ENCODE measurements at regions not wholly inside any gene's neighbourhood (a gene's known extent, or its start where the extent isn't known, plus 50 kb on each side); places are given as distances from the start of the nearest gene placed in this dataset.
"Not testable (repeated sequence)": the region's sequence is repeated elsewhere in the genome, so short reads cannot be mapped to it uniquely, and the experiment has no call there.

GRCh38 chr6:81601918-81602317, 150.6 kb downstream of the TENT5A start:
- H3K27ac ChIP-seq (ENCODE audit: low read depth): no peak overlapping the region
- no peak overlapping the region for H3K4me3 ChIP-seq
- no peaks in the 10 kb centered on the region for H3K79me2 ChIP-seq (replicated peaks; ENCODE audit: insufficient read depth)
- no peak for TF ChIP-seq CREB1 (CRISPR knock-in tag; IDR thresholded peaks at IDR 0.05; ENCODE audit: low read depth)
- TF ChIP-seq, protein P1, sequence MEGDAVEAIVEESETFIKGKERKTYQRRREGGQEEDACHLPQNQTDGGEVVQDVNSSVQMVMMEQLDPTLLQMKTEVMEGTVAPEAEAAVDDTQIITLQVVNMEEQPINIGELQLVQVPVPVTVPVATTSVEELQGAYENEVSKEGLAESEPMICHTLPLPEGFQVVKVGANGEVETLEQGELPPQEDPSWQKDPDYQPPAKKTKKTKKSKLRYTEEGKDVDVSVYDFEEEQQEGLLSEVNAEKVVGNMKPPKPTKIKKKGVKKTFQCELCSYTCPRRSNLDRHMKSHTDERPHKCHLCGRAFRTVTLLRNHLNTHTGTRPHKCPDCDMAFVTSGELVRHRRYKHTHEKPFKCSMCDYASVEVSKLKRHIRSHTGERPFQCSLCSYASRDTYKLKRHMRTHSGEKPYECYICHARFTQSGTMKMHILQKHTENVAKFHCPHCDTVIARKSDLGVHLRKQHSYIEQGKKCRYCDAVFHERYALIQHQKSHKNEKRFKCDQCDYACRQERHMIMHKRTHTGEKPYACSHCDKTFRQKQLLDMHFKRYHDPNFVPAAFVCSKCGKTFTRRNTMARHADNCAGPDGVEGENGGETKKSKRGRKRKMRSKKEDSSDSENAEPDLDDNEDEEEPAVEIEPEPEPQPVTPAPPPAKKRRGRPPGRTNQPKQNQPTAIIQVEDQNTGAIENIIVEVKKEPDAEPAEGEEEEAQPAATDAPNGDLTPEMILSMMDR (conservative IDR thresholded peaks at IDR 0.05; ENCODE audit: low read depth in 2 of 2): no peak
- ATAC-seq (no peak), DNase-seq (ENCODE audit: low spot score) (no peak)
- no peaks in the 10 kb centered on the region for H3K27me3 ChIP-seq (ENCODE audit: insufficient read depth)
- Mint-ChIP-seq H3K4me3 (no peak overlapping the region), H3K27ac (no peak overlapping the region), H3K4me1 (peaks cover 3% of the 10 kb centered on the region; the same call in 1 of the 3 replicates), H3K9me3 (no peaks in the 10 kb centered on the region), H3K27me3 (ENCODE audit: insufficient read depth, low read depth, poor library complexity) (no peaks in the 10 kb centered on the region), H3K36me3 (ENCODE audit: low read depth) (no peaks in the 10 kb centered on the region)
- H4K20me1 ChIP-seq (replicated peaks; ENCODE audit: insufficient read depth): no peaks in the 10 kb centered on the region
- no peak overlapping the region for H2AFZ ChIP-seq
- no peaks in the 10 kb centered on the region for H3F3A ChIP-seq (replicated peaks; ENCODE audit: low read depth)
- no peaks in the 10 kb centered on the region; the same call in 1 of the 2 replicates for H3K4me1 ChIP-seq (ENCODE audit: insufficient read depth)
- no peak overlapping the region for H3K4me2 ChIP-seq
- H3K9me2 ChIP-seq (ENCODE audit: insufficient read depth): no peaks in the 10 kb centered on the region
- H3K36me3 ChIP-seq (ENCODE audit: insufficient read depth): no peaks in the 10 kb centered on the region

GRCh38 chr6:81600488-81600887, 152.0 kb downstream of the TENT5A start:
- H3K27me3 ChIP-seq (ENCODE audit: insufficient read depth); H3K27ac ChIP-seq (ENCODE audit: low read depth); H3K9me3 Mint-ChIP-seq; H4K20me1 ChIP-seq (replicated peaks; ENCODE audit: insufficient read depth); H3K36me3 Mint-ChIP-seq (ENCODE audit: low read depth); H3K36me3 ChIP-seq (ENCODE audit: insufficient read depth); H3F3A ChIP-seq (replicated peaks; ENCODE audit: low read depth); H3K9me2 ChIP-seq (ENCODE audit: insufficient read depth); H3K79me2 ChIP-seq (replicated peaks; ENCODE audit: insufficient read depth); H3K4me1 ChIP-seq (ENCODE audit: insufficient read depth); H3K4me3 ChIP-seq; H2AFZ ChIP-seq; H3K4me2 ChIP-seq; H3K4me3 Mint-ChIP-seq; H3K4me1 Mint-ChIP-seq; H3K27ac Mint-ChIP-seq; ATAC-seq; DNase-seq (ENCODE audit: low spot score); H3K27me3 Mint-ChIP-seq (ENCODE audit: insufficient read depth, low read depth, poor library complexity): not testable (repeated sequence)

DNA sequence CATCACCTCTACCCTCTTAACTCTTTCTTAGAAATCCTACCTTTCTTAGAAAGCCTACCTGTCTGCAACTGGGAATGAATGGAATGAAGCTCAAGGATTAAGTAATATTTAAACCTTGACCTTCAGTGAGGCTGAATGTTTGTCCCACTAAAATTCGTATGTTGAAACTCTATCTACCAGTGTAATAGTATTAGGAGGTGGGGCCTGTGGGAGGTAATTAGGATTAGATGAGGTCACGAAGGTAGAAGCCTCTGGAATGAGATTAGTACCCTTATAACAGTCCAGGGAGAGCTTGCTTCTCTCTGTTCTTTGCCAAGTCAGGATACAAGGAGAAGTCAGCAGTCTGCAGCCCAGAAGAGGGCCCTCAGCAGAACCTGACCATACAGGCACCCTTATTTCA, 158.0 kb downstream of the TENT5A start:
- Histone ChIP-seq H4K20me1 (replicated peaks; ENCODE audit: insufficient read depth) (no peaks in the 10 kb centered on the region), H3K4me1 (ENCODE audit: insufficient read depth) (no peaks in the 10 kb centered on the region; the same call in 1 of the 2 replicates), H3K36me3 (ENCODE audit: insufficient read depth) (no peaks in the 10 kb centered on the region), H3K79me2 (replicated peaks; ENCODE audit: insufficient read depth) (no peaks in the 10 kb centered on the region), H2AFZ (no peak overlapping the region), H3K27ac (ENCODE audit: low read depth) (no peak overlapping the region), H3K9me2 (ENCODE audit: insufficient read depth) (no peaks in the 10 kb centered on the region), H3K27me3 (ENCODE audit: insufficient read depth) (no peaks in the 10 kb centered on the region), H3F3A (replicated peaks; ENCODE audit: low read depth) (no peaks in the 10 kb centered on the region), H3K4me2 (no peak overlapping the region), H3K4me3 (no peak overlapping the region)
- DNase-seq (ENCODE audit: low spot score): no peak
- Mint-ChIP-seq H3K27me3 (ENCODE audit: insufficient read depth, low read depth, poor library complexity) (peaks cover 3% of the 10 kb centered on the region), H3K9me3 (no peaks in the 10 kb centered on the region), H3K4me1 (peaks cover 3% of the 10 kb centered on the region; the same call in 1 of the 3 replicates), H3K36me3 (ENCODE audit: low read depth) (no peaks in the 10 kb centered on the region), H3K4me3 (no peak overlapping the region), H3K27ac (no peak overlapping the region; the same call in 1 of the 2 replicates)
- no peak for ATAC-seq
- TF ChIP-seq REST (IDR thresholded peaks at IDR 0.05; ENCODE audit: unreplicated experiment) (no peak), CREB1 (CRISPR knock-in tag; IDR thresholded peaks at IDR 0.05; ENCODE audit: low read depth) (no peak), EZH2phosphoT487 (IDR thresholded peaks at IDR 0.05; ENCODE audit: unreplicated experiment) (no peak), ZNF331 (CRISPR knock-in tag; IDR thresholded peaks at IDR 0.05; ENCODE audit: low read depth) (no peak), STAT1 (IDR thresholded peaks at IDR 0.05; ENCODE audit: unreplicated experiment) (no peak), ETS1 (IDR thresholded peaks at IDR 0.05) (no peak)
- TF ChIP-seq, protein P1 (conservative IDR thresholded peaks at IDR 0.05; ENCODE audit: low read depth in 2 of 2): no peak

Measured in GM23338 (cell line).